Stimulated activated CD8-positive, alpha-beta memory T cell treated with anti-CD3 and anti-CD28 coated beads, Interleukin-4, amount 100 ng/mL, for 4 hours (primary cell): ENCODE measurements at regions not wholly inside any gene's neighbourhood (a gene's known extent, or its start where the extent isn't known, plus 50 kb on each side); places are given as distances from the start of the nearest gene placed in this dataset.

ENCODE experiments used
- DNase-seq, 2 donors: peaks; one replicate each; pipeline ENCODE4 v3.0.0-alpha.2; 2020; ENCODE audit warnings: low read depth in 2 of 2, low spot score in 1 of 2

GRCh38 chr12:89893972-89894706 lies 185.5 kb upstream of the ATP2B1 start:
- no peak for DNase-seq

DNA sequence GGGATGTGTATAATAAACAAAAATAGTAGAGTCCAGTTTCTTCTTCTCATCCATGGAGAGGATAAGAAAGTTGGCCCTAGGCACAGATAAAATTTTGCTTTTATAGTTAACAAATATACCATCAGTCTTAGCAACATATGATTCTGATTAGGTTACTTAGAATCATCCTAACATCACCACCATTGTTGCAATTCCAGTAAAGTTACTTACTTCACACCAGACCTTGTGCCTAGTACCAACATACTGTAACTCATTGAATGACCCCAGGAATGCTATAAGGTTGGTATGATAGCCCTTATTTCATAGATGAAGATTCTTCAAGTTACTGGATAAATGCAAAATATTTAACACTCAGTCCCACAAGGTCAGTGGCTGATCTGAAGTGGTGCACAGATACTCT lies 183.8 kb upstream of the ATP2B1 start:
- DNase-seq: no peak

DNA sequence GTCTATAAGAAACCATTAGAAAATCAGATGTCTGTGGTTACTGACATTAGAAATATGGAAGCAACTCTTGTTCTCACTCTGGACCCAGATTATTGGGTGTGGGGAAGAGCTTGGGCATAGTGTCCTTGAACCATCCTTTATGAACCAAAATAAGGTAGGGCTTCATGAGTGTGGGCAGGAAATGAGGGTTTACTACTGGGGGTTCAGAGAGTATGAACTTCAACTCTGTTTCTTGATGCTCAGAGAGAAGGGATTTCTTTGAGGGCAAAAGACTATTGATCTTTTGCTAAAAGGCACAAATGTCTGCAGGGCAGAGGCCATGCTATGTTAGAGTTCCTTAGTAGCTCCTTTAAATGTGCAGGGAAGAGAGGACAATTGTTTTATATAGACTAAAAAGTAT lies 183.3 kb upstream of the ATP2B1 start:
- no peak for DNase-seq

DNA sequence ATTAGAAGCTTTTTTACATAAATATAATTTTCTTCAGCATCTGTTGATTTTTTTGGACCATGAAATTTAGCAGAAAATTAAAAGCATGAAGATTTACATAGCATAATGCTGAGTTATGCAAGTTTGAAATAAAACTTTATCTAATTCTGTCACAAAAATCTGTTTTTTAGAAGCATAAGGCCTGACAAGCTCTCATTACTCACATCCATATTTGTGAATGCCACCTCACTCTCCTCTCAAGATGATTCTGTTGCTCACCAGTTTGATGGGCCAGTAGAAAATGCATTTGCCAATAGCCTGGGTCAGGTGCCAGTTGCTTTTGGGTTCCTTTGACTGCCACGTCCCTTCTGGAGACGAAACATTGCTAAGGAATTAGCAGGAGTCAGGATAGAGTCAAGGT lies 181.5 kb upstream of the ATP2B1 start:
- no peak for DNase-seq

- DNase-seq: no peak
Observed at GRCh38 chr12:89889062-89889461, 180.4 kb upstream of the ATP2B1 start.

- DNase-seq: no peak
Observed at GRCh38 chr12:89884952-89885351, 176.3 kb upstream of the ATP2B1 start.

DNA sequence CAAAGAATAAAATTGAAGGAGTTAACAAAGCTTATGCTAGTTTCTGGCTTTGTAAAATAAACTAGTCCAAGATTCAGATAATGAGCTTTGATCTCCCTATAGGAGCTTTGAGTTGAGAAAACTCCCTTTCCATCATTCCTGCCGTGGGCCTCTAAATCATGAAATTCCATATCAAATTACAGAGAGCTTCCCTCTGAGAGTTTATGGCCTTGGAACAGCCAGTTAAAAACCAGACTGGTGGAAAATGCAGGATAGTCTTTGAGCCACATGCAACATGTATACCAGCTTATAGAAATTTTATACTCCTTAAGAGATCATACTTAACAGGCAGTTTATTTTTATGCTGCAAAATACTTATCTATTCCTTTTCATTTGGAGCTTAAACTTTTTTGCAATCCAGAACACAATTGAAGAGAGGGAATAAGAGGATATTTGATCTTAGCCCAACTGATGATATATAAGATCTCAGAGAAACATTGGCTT lies 175.8 kb upstream of the ATP2B1 start:
- no peak for DNase-seq

- no peak for DNase-seq
Observed at GRCh38 chr12:89883630-89884389, 175.2 kb upstream of the ATP2B1 start.

DNA sequence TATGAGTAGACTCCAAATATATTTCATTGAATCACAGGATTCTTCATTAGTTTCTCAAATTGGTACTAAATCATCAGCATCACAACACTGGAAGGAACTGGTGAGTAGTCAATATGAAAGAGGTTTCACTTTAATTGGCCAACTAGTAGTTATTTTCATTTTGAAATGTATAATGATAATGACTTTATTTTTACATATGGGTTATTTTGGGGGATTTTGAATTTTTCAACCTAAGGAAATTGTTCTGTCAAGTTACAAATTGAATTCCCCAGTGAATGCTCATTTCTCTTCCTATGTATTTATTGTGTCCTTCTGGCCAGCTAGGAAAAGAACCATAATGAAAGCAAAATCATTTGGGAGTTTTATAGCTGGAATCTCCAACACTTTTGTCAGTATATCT lies 174.2 kb upstream of the ATP2B1 start:
- DNase-seq: no peak

DNA sequence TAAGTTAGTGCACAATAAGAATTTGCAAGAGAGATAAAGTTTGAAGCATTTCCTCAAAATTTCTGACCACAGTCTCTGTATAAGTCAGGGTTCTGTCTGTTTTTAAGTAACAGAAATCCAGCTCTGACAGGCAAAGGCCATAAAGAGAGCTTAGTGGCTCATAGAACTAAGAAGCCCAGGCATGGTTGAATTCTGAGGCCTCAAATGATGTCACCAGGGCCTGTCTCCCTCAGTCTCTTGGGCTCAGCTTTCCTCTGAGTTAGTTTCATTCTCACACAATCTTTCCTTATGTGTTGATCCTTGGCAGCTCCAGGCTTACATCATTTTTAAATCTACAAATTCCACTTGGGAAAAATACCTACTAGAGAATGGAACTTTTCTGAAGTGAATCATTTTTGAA lies 173.4 kb upstream of the ATP2B1 start:
- DNase-seq: no peak

DNA sequence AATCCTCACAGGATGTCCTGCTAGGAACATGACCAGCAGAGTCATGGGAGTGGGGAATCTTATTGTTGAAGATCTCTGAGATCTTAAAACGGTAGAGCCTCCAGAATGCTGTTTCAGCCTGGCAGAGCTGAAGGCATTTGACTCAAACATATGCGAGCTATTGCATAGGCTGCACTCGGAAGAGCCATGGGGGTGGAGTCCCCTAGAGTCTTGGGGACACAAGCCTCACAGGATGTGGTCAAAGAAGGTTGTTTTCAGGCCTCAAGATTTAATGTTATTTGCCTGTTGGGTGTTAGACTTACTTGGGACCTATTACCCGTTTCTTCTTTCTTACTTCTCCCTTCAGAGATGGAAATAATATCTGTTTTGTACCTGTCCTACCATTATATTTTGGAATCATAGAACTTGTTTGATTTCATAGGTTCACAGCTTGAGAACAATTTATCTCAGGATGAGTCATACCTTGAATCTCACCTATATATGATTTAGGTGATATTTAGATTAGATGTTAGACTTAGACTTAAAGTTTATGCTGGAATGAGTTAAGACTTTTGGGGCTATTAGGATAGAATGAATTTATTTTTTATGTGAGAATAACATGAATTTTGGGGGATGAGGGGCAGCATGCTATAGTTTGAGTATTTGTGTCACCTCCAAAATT lies 172.2 kb upstream of the ATP2B1 start:
- DNase-seq: no peak

DNA sequence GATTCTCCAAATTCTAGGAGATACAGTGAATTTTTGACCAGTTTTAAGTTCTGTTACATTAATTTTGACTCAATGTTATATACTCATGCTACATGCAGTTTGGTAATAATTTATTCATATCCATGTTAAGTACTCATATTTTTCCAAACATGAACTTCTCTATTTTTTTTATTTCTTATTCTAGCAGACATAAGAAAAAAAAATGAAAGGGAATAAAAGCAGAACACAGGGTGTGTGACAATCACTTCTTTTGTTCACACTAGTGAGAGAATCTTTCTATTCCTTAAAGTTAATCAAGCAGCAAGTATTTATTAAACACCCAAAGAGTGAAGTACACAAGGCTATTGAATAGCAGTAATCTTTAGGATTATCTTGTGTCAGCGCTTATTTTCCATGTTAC lies 171.1 kb upstream of the ATP2B1 start:
- DNase-seq: no peak

DNA sequence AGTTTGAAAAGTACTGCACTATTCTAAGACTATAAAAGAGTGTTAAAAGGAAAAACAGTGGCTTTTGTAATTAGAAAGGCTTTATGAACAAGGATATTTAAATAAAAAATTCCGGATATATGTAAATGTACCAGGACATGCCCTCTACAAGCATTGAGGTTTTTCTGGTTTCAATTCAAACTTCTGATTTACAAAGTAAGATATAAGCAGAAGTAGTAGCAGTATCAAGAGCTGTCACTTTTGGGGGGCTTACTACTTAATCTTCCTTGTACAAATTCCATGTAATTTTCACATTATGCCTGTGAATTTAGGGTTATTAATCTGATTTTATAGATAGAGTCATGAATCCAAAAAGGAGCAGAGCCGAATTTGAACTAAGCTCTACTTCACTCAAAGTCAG lies 170.3 kb upstream of the ATP2B1 start:
- DNase-seq: no peak

GRCh38 chr12:89878327-89878726 lies 169.7 kb upstream of the ATP2B1 start:
- DNase-seq: no peak

DNA sequence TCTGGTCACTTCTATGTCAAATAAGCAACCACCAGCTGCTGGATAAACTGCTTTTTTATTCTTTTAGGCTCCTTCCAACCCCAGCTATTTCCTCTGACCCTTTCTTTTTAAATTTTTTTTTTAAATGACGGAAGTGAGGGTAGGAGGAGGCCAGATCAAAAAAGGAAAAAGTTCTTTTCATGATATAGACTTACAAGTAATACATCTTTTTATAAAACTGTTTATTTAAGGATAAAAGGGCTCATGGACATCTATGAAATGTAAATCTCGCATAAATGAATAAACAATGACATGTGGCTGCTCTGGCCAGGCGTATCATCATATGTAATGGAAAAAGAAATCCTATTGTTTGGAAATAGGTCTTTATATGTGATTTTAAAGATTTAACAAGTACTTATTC lies 169.0 kb upstream of the ATP2B1 start:
- no peak for DNase-seq

- no peak for DNase-seq
Observed at GRCh38 chr12:89877136-89877535, 168.5 kb upstream of the ATP2B1 start.

- no peak for DNase-seq
Observed at GRCh38 chr12:89875809-89876208, 167.2 kb upstream of the ATP2B1 start.

DNA sequence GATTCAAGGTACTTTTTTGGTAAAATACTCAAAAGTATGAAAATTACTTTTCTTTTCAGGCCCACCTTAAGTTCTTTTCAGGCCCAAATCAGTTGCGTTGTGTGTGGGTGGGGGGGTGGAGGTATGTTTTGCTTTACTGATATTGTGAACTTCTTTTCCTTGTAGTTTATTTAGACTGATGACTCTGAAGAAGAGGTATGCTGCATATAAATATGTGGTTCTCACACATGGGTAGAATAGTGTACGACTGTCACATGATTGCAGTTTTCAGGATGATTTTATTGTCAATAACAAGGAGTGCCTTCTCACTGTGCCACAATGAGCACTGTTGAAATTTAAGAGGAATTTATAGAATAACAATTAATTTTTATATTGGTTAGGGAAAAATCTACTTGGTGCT lies 166.6 kb upstream of the ATP2B1 start:
- DNase-seq: no peak

DNA sequence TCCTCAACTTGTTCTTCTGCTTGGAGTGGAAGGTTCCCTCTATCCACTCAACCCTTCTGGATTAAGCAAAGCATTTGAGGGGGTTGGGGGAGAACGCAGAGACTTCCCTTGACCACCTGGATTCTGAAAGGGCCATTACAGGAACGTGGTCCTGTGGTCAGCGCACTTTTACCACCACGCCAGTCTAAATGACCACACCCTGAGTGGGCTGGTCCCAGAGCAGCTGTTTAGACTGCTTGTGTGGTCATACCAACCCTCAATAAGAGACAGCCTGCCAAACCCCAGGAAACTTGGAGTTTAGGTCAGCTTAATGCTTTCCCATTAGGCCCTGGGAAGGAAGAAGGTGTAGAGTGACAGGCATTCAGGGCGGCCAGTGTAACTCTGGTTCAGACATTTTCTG lies 165.5 kb upstream of the ATP2B1 start:
- DNase-seq: no peak

GRCh38 chr12:89873745-89874144 lies 165.1 kb upstream of the ATP2B1 start:
- no peak for DNase-seq

DNA sequence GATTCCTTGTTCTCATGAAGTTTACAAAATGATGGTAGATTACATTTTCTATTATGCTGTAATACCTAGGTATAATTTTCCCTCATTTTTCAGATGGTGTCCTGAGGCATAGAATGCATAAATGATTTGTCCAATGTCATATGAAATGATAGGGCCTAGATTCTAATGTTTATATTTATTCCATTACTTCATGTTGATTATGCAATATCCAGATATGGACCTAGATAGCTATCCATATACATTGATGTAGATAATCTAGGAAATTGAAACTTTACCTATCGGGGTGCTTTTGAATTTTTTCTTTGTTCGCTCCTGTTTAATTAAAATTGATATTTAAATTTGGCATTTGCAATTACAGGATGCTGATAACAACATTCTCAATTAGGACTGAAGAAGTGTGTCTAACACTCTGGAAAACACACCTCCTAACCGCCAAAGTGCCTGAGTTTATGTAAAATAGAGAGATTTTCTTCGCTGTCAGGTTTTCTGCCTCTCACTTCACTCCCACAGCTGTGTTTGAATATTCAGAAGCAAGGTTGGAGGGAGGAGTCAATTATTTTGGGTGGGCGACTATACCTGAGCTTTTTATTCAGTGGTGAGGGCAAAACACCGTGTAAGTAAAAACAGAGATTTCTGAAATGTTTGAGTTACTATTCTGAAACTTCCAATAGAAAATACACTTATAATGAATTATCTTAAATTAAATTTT lies 164.4 kb upstream of the ATP2B1 start:
- DNase-seq: no peak
